Mammary epithelial cell (primary cell): ENCODE measurements at regions not wholly inside any gene's neighbourhood (a gene's known extent, or its start where the extent isn't known, plus 50 kb on each side); places are given as distances from the start of the nearest gene placed in this dataset.

ENCODE experiments used
- CTCF ChIP-seq, 2 donors: IDR thresholded peaks in 1 of 2; conservative IDR thresholded peaks in 1 of 2; 2 replicates each; pipeline ENCODE4 v1.5.1; 2011 to 2012; ENCODE audit warnings: inconsistent platforms in 2 of 2, low read length in 2 of 2, mild to moderate bottlenecking in 2 of 2, control low read depth in 1 of 2, low read depth in 1 of 2; ENCODE audit not compliant: insufficient read depth in 1 of 2; ENCODE audit errors: extremely low read depth in 1 of 2
- EZH2 ChIP-seq: IDR thresholded peaks from 2 replicates; pipeline ENCODE4 v1.6.1; 2012; ENCODE audit warnings: low read length, inconsistent platforms, borderline replicate concordance

DNA sequence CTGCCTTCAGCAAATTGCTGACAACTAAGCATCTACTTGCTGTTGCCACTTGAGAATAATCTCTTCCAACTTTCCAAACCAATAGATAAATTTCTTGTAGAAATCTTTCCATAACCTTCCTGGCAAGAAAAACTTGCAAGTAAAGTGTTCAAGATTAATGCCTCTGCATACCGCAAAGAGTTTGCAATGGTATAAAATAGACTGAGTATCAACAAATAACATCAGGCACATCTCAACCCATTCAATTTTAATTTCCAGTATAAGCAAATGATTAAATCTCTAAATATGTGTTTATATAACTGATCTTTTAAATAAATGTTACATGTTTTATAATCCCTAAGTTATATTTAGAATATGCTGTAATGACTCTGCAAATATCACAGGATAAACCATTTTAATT, 275.2 kb upstream of the AGA start:
- TF ChIP-seq CTCF (conservative IDR thresholded peaks at IDR 0.05 in 1 of 2, IDR thresholded peaks at IDR 0.05 in 1 of 2; ENCODE audit: extremely low read depth in 1 of 2, insufficient read depth in 1 of 2, low read depth in 1 of 2, low read length in 2 of 2) (no peak), EZH2 (no peak)
